Adrenal gland (tissue), 9 donors: ENCODE measurements at regions not wholly inside any gene's neighbourhood (a gene's known extent, or its start where the extent isn't known, plus 50 kb on each side); places are given as distances from the start of the nearest gene placed in this dataset.

ENCODE experiments used
- DNase-seq, 7 donors: peaks; one replicate each; pipeline ENCODE4 v3.0.0-alpha.2; 2019 to 2020
- H3K27ac ChIP-seq, 5 donors: fragments of 200-600 bp; sonication (generic) in 4 of 5; 1 replicate in 3 of 5; 2 replicates in 2 of 5; pipeline versions ENCODE4 v1.5.1 to v1.8.0; 2016 to 2020; ENCODE audit warnings: mild to moderate bottlenecking in 1 of 5
- H3K27me3 ChIP-seq: fragments of 200-600 bp; 2 replicates; pipeline ENCODE4 v1.8.0; 2021
- H3K36me3 ChIP-seq, 2 donors: fragments of 200-600 bp; replicated peaks in 1 of 2; 1 replicate in 1 of 2; 2 replicates in 1 of 2; pipeline versions ENCODE4 v1.5.1 to v1.8.0; 2018 to 2022
- H3K4me1 ChIP-seq, 2 donors: fragments of 200-600 bp; replicated peaks in 1 of 2; 1 replicate in 1 of 2; 2 replicates in 1 of 2; pipeline versions ENCODE4 v1.5.1 to v1.8.0; 2018 to 2021
- H3K4me3 ChIP-seq, 4 donors: fragments of 200-600 bp; sonication (generic) in 3 of 4; one replicate each; pipeline ENCODE4 v1.5.1; 2016 to 2018
- H3K9me3 ChIP-seq, 3 donors: fragments of 200-600 bp; sonication (generic) in 1 of 3; replicated peaks in 1 of 3; 1 replicate in 2 of 3; 2 replicates in 1 of 3; pipeline versions ENCODE4 v1.5.1 to v1.8.0; 2016 to 2021
- POLR2A ChIP-seq, 2 donors: fragments of 450-650 bp; IDR thresholded peaks; one replicate each; pipeline ENCODE4 v1.6.1; 2017; ENCODE audit warnings: antibody characterized with exemption in 2 of 2, mild to moderate bottlenecking in 2 of 2, moderate library complexity in 1 of 2
- WGBS, 4 donors: extraction: QIAGEN DNeasy Blood & Tissue Kit in 2 of 4; methylation state at CpG; one replicate each; pipeline versions ENCODE4 v1.1.5 to v1.1.7; 2013 to 2017; 5-methylcytosine and 5-hydroxymethylcytosine counted together
- intact Hi-C, 2 donors: fragments of 100-400 bp; cut with DNase I; formaldehyde crosslinking; loops; one replicate each; pipeline versions ENCODE4 v1.14.1 to v1.15.0; 2022 to 2023
- TF ChIP-seq, protein P1 (sequence below), 6 experiments: fragments of 450-650 bp in 4 of 6; fragments of 200-600 bp in 2 of 6; sonication (generic) in 1 of 6; IDR thresholded peaks; 1 replicate in 5 of 6; 2 replicates in 1 of 6; pipeline versions ENCODE4 v1.5.1 to v1.8.0; 2016 to 2021; ENCODE audit warnings: antibody characterized with exemption in 6 of 6, mild to moderate bottlenecking in 2 of 6, moderate library complexity in 1 of 6
- donor health status: healthy with polysubstance abuse.
- donor health status: Bipolar disorder and iron deficiency.
- donor health status: DM: yes; HTN: yes; CAD: no.
- donor health status: DM: no; HTN: no; CAD: no.
- donor health status: DM: no; HTN: no; CAD: no.

- H3K27ac ChIP-seq, result no peak overlapping the region
- WGBS, 4 donors, result 80 to 88% (median 84%) methylated on average over 4 of the region's 4 CpGs
- no peak overlapping the region for H3K4me3 ChIP-seq
- DNase-seq, result no peak
- TF ChIP-seq POLR2A (IDR thresholded peaks at IDR 0.05), result no peak
- TF ChIP-seq, protein P1, sequence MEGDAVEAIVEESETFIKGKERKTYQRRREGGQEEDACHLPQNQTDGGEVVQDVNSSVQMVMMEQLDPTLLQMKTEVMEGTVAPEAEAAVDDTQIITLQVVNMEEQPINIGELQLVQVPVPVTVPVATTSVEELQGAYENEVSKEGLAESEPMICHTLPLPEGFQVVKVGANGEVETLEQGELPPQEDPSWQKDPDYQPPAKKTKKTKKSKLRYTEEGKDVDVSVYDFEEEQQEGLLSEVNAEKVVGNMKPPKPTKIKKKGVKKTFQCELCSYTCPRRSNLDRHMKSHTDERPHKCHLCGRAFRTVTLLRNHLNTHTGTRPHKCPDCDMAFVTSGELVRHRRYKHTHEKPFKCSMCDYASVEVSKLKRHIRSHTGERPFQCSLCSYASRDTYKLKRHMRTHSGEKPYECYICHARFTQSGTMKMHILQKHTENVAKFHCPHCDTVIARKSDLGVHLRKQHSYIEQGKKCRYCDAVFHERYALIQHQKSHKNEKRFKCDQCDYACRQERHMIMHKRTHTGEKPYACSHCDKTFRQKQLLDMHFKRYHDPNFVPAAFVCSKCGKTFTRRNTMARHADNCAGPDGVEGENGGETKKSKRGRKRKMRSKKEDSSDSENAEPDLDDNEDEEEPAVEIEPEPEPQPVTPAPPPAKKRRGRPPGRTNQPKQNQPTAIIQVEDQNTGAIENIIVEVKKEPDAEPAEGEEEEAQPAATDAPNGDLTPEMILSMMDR (IDR thresholded peaks at IDR 0.05), result no peak
- no peaks in the 10 kb centered on the region for H3K9me3 ChIP-seq
- no peaks in the 10 kb centered on the region for H3K4me1 ChIP-seq
- intact Hi-C loops, result no loop called here
- H3K27me3 ChIP-seq, result no peaks in the 10 kb centered on the region
- no peaks in the 10 kb centered on the region for H3K36me3 ChIP-seq
Measured at GRCh38 chr4:106717091-106717490, 319.0 kb downstream of the DKK2 start.

- no peaks in the 10 kb centered on the region for H3K27me3 ChIP-seq
- DNase-seq, result no peak
- H3K9me3 ChIP-seq, result no peaks in the 10 kb centered on the region
- H3K4me1 ChIP-seq, result no peaks in the 10 kb centered on the region
- no peak overlapping the region for H3K4me3 ChIP-seq
- no peak overlapping the region for H3K27ac ChIP-seq
- intact Hi-C loops, result no loop called here
- H3K36me3 ChIP-seq, result no peaks in the 10 kb centered on the region
- TF ChIP-seq, protein P1 (IDR thresholded peaks at IDR 0.05), result no peak
- TF ChIP-seq POLR2A (IDR thresholded peaks at IDR 0.05), result no peak
Measured at GRCh38 chr4:106715825-106716224, 320.3 kb downstream of the DKK2 start.

- Histone ChIP-seq H3K4me1 (no peaks in the 10 kb centered on the region), H3K27me3 (no peaks in the 10 kb centered on the region), H3K9me3 (no peaks in the 10 kb centered on the region), H3K36me3 (no peaks in the 10 kb centered on the region), H3K4me3 (no peak overlapping the region), H3K27ac (peak overlapping the region in 2 of 5 donors; percentile 15 to 84)
- TF ChIP-seq, protein P1 (IDR thresholded peaks at IDR 0.05), result no peak
- TF ChIP-seq POLR2A (IDR thresholded peaks at IDR 0.05), result no peak
- DNase-seq, result no peak
- WGBS, 4 donors, result 48 to 73% (median 50%) methylated on average over 4 to 5 of the region's 5 CpGs
- intact Hi-C loops, result no loop called here
Measured at GRCh38 chr4:106708464-106708816, 327.7 kb downstream of the DKK2 start.

DNA sequence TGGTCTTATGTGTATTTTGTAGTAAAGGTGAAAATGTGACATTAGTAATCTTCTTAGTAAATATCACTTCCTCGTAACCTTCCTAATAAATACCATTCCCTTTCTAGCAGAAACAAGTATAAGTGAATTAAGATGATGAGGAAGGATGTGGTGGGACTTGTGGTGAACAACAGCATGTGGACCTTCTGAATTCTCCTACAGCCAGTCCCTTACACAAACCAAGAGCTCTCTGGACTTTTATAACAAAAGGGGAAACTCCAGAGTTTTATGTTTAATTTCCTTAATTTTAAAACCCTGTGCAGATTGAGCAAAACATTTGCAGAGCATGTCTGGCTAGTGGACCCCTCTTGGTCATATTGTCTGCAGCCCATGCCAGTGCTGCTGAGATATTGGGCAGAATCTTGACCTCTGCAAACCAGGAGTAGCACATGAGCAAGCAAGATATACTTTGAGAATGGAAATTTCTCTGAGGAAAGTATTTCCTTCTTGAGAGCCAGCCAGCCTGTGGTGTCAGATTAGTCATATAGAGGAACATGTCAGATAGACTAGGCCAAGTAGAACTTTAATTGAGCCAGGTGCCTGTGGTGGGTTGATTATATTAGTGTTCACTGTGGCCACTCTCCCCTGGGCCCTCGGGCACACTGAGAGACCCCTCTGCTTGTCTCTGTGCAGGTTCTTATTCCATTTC is 328.2 kb downstream of the DKK2 start:
- Histone ChIP-seq H3K9me3 (no peaks in the 10 kb centered on the region), H3K36me3 (no peaks in the 10 kb centered on the region), H3K27me3 (no peaks in the 10 kb centered on the region), H3K4me3 (no peak overlapping the region), H3K4me1 (no peaks in the 10 kb centered on the region), H3K27ac (peak overlapping the region in 2 of 5 donors; percentile 15 to 84)
- DNase-seq, result no peak
- TF ChIP-seq POLR2A (IDR thresholded peaks at IDR 0.05), result no peak
- TF ChIP-seq, protein P1 (IDR thresholded peaks at IDR 0.05), result no peak
- 62 to 71% (median 65%) methylated on average over 2 of the region's 2 CpGs for WGBS, 4 donors
- intact Hi-C loops, result no loop called here
